Dermis blood vessel endothelial cell (primary cell): ENCODE measurements at regions not wholly inside any gene's neighbourhood (a gene's known extent, or its start where the extent isn't known, plus 50 kb on each side); places are given as distances from the start of the nearest gene placed in this dataset.

Experiments
- DNase-seq: peaks from one replicate; pipeline ENCODE4 v3.0.0; 2010

GRCh38 chr2:150644298-150645067 lies 157.0 kb upstream of the RND3 start:
- no peak for DNase-seq

GRCh38 chr2:150643114-150643725 lies 155.8 kb upstream of the RND3 start:
- no peak for DNase-seq

- no peak for DNase-seq
These were observed 152.6 kb upstream of the RND3 start for GRCh38 chr2:150640039-150640438.

- no peak for DNase-seq
These were observed 151.9 kb upstream of the RND3 start for GRCh38 chr2:150639383-150639782.

GRCh38 chr2:150631236-150631821 lies 143.9 kb upstream of the RND3 start:
- no peak for DNase-seq

GRCh38 chr2:150630587-150631235 lies 143.2 kb upstream of the RND3 start:
- DNase-seq: peak; percentile 28

- no peak for DNase-seq
These were observed 140.1 kb upstream of the RND3 start for GRCh38 chr2:150627526-150627925.

GRCh38 chr2:150626934-150627411 lies 139.5 kb upstream of the RND3 start:
- DNase-seq: no peak

GRCh38 chr2:150625741-150626140 lies 138.3 kb upstream of the RND3 start:
- no peak for DNase-seq

GRCh38 chr2:150625303-150625702 lies 137.8 kb upstream of the RND3 start:
- peak; percentile 25 for DNase-seq

GRCh38 chr2:150624001-150624401 lies 136.5 kb upstream of the RND3 start:
- peak; percentile 82 for DNase-seq

- DNase-seq: peak; percentile 58
These were observed 134.2 kb upstream of the RND3 start for GRCh38 chr2:150621526-150622213.

- DNase-seq: no peak
These were observed 133.4 kb upstream of the RND3 start for GRCh38 chr2:150620855-150621254.

GRCh38 chr2:150620416-150620815 lies 132.9 kb upstream of the RND3 start:
- DNase-seq: peak; percentile 17

- DNase-seq: peak; percentile 56
These were observed 132.3 kb upstream of the RND3 start for GRCh38 chr2:150619607-150620330.

GRCh38 chr2:150618245-150618895 lies 130.9 kb upstream of the RND3 start:
- no peak for DNase-seq

- DNase-seq: no peak
These were observed 130.0 kb upstream of the RND3 start for GRCh38 chr2:150617351-150617978.

GRCh38 chr2:150612957-150613710 lies 125.7 kb upstream of the RND3 start:
- DNase-seq: peak; percentile 43

GRCh38 chr2:150610670-150611279 lies 123.3 kb upstream of the RND3 start:
- peak; percentile 70 for DNase-seq
